Islet precursor cell (in vitro differentiated cells): ENCODE measurements at regions not wholly inside any gene's neighbourhood (a gene's known extent, or its start where the extent isn't known, plus 50 kb on each side); places are given as distances from the start of the nearest gene placed in this dataset.

Experiments
- DNase-seq: peaks from one replicate; pipeline ENCODE4 v3.0.0-alpha.2; 2018

GRCh38 chr9:18237776-18238175 lies 236.2 kb upstream of the ADAMTSL1 start:
- no peak for DNase-seq

GRCh38 chr9:18238254-18238653 lies 235.7 kb upstream of the ADAMTSL1 start:
- DNase-seq: no peak

GRCh38 chr9:18238752-18239447 lies 235.1 kb upstream of the ADAMTSL1 start:
- no peak for DNase-seq

GRCh38 chr9:18240213-18240612 lies 233.7 kb upstream of the ADAMTSL1 start:
- DNase-seq: no peak

GRCh38 chr9:18245911-18246310 lies 228.0 kb upstream of the ADAMTSL1 start:
- no peak for DNase-seq

- no peak for DNase-seq
Measured at GRCh38 chr9:18250053-18250452, 223.9 kb upstream of the ADAMTSL1 start.

GRCh38 chr9:18253950-18254349 lies 220.0 kb upstream of the ADAMTSL1 start:
- no peak for DNase-seq

GRCh38 chr9:18255158-18255629 lies 218.8 kb upstream of the ADAMTSL1 start:
- peak; percentile 82 for DNase-seq

- no peak for DNase-seq
Measured at GRCh38 chr9:18255747-18256146, 218.2 kb upstream of the ADAMTSL1 start.

GRCh38 chr9:18256568-18256967 lies 217.4 kb upstream of the ADAMTSL1 start:
- no peak for DNase-seq

GRCh38 chr9:18260521-18260920 lies 213.4 kb upstream of the ADAMTSL1 start:
- DNase-seq: peak; percentile 59

- DNase-seq: no peak
Measured at GRCh38 chr9:18261181-18261580, 212.8 kb upstream of the ADAMTSL1 start.

GRCh38 chr9:18263377-18263776 lies 210.6 kb upstream of the ADAMTSL1 start:
- peak; percentile 60 for DNase-seq

GRCh38 chr9:18268381-18268780 lies 205.6 kb upstream of the ADAMTSL1 start:
- DNase-seq: peak; percentile 72

- DNase-seq: no peak
Measured at GRCh38 chr9:18269561-18269960, 204.4 kb upstream of the ADAMTSL1 start.

- DNase-seq: no peak
Measured at GRCh38 chr9:18274693-18275092, 199.3 kb upstream of the ADAMTSL1 start.

GRCh38 chr9:18275313-18275990 lies 198.5 kb upstream of the ADAMTSL1 start:
- DNase-seq: no peak

GRCh38 chr9:18281291-18281690 lies 192.7 kb upstream of the ADAMTSL1 start:
- DNase-seq: no peak

GRCh38 chr9:18294229-18294628 lies 179.7 kb upstream of the ADAMTSL1 start:
- DNase-seq: no peak

GRCh38 chr9:18296702-18297055 lies 177.3 kb upstream of the ADAMTSL1 start:
- DNase-seq: no peak

- DNase-seq: peak; percentile 55
Measured at GRCh38 chr9:18297056-18297841, 176.7 kb upstream of the ADAMTSL1 start.

GRCh38 chr9:18299449-18299848 lies 174.5 kb upstream of the ADAMTSL1 start:
- peak; percentile 65 for DNase-seq

- peak; percentile 61 for DNase-seq
Measured at GRCh38 chr9:18305167-18305806, 168.7 kb upstream of the ADAMTSL1 start.
